Suppressor macrophage (primary cell): ENCODE measurements at regions not wholly inside any gene's neighbourhood (a gene's known extent, or its start where the extent isn't known, plus 50 kb on each side); places are given as distances from the start of the nearest gene placed in this dataset.
"Not testable (repeated sequence)": the region's sequence is repeated elsewhere in the genome, so short reads cannot be mapped to it uniquely, and the experiment has no call there.

ENCODE experiments used
- DNase-seq, 4 experiments: peaks; one replicate each; pipeline ENCODE4 v3.0.0-alpha.2; 2020 to 2022

DNA sequence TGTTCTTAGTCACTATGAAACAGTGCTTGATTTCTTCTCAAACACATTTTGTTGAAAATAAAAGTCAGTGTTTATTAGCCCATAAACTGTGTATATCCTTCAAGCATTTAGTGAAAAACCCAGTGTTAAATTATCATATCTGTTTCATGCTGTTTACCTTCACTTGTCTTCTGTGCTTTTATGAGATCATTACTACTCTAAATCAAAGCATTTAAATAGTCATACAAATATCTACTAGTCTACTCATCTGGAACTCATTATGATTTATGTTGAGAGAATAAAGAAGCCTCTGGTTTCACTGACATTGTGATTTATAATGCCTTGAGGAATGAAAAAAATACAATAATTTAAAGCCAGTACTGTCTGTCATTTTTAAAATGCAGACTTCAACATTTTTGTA is 366.5 kb downstream of the SLCO4C1 start:
- no peak for DNase-seq

GRCh38 chr5:101917166-101917565 is 378.9 kb downstream of the SLCO4C1 start:
- no peak for DNase-seq

DNA sequence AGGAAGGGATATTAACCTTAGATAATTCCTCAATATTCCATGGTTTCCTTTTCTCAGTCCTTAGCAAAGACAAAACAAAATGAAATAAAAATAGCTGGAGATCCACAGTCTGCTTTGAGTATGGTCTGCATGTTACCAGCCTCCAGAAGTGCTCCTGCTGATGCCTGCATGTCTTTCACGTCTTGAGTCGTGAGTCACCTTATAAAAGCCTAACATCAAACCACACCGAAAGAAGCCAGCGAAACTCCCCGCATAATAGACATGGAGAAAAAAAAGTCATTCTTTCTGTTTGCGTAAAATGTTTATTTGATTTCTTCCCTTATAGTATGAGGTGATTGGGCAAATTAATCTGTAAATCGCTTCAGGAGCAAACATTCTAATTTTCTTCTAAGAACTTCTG is 380.5 kb downstream of the SLCO4C1 start:
- DNase-seq = no peak

DNA sequence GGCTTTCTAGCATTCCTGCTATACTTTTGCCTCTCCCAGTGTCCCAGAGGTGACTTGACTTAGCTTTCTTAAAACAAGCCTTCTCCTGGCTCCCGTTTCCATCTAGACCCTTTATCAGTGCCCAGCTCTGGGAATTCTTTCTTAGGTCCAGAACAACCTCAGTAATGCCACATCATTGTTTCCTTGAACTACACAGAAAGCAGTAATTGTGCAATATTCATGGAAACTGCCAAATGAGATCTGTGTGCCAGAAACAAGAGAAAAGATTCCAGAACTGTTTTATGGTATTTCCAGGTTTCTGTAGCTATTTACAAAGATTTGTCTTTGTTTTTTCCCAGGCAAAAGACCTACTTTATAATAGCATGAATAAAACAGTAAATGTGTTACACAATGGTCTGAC is 391.3 kb downstream of the SLCO4C1 start:
- DNase-seq = no peak

DNA sequence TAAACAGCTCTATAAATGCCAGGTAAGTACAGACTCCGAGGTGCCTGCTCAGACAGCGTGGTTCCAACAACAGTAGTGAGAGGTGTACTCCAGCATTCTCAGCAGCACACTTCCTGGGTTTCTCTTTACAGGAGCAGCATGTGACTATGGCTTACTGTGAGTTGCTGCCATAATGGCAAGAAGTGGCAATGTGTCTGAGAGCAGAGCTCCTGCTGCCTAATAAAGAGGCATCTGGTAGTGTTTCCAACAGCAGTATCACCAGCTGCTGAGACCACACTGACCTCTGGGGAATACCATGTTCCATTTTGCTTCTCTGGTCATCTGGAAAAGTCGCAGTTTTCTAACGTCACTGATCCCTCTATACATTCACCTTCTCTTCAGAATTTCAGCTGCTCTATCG is 398.2 kb downstream of the SLCO4C1 start:
- peak in 1 of 4 experiments; percentile 1 for DNase-seq

DNA sequence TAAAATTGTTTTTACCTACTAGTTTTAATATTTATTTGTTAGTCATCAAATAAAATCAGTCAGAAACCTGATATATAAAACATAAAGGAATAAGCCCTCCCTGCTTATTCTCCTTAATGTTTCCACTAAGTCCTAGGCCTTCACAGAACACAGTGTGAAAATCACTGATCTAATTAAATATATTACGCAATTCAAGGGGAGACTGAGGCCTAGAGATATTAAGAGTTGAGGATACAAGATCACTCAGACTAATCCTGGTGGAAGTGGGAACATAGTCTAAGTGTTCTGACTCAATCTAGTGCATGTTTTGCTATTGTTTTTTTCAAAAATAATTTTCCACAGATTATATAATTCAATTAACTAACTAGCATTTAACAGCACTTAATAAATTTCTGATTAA is 401.1 kb downstream of the SLCO4C1 start:
- no peak for DNase-seq

GRCh38 chr5:101878190-101878589 is 417.9 kb downstream of the SLCO4C1 start:
- no peak for DNase-seq

DNA sequence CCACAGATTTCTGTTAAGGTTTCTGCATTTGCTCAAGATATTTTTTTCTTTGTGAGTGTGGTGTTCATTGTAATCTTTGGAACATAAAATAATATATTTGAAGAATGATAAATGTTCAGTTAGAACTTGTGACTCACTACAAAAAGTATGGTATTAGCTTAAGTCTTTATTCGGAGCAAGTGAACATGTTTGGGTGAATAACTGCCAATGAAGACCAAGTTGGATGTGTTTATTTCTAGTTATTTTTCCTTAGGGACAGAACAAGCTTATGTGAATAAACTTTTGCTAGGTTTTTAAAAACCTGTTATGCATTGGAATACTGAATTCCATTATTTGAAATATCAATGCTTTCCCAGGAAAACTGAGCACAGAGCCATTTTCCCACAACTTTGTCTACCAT is 418.6 kb downstream of the SLCO4C1 start:
- DNase-seq = no peak

GRCh38 chr5:101866473-101866872 is 429.6 kb downstream of the SLCO4C1 start:
- DNase-seq = no peak

GRCh38 chr5:101860563-101860962 is 435.5 kb downstream of the SLCO4C1 start:
- no peak for DNase-seq

- DNase-seq = no peak
Measured at GRCh38 chr5:101860145-101860544, 435.9 kb downstream of the SLCO4C1 start.

GRCh38 chr5:101846496-101846895 is 449.6 kb downstream of the SLCO4C1 start:
- DNase-seq = no peak

DNA sequence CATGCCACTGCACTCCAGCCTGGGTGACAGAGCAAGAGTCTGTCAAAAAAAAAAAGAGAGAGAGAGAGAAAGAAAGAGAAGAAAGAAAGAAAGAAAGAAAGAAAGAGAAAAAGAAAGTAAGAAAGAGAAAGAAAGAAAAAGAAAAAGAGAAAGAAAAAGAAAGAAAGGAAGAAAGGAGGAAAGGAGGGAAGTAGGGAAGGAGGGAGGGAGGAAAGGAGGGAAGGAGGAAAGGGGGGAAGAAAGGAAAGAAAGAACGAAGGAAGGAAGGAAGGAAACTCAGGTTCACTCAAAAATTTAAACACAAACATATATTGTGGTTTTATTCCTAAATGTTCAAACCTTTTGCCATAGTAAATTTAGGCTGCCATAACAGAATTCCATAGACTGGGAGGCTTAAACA is 453.0 kb downstream of the SLCO4C1 start:
- no peak for DNase-seq

GRCh38 chr5:101838435-101838834 is 457.6 kb downstream of the SLCO4C1 start:
- DNase-seq = no peak

GRCh38 chr5:101829255-101829654 is 466.8 kb downstream of the SLCO4C1 start:
- DNase-seq = no peak

DNA sequence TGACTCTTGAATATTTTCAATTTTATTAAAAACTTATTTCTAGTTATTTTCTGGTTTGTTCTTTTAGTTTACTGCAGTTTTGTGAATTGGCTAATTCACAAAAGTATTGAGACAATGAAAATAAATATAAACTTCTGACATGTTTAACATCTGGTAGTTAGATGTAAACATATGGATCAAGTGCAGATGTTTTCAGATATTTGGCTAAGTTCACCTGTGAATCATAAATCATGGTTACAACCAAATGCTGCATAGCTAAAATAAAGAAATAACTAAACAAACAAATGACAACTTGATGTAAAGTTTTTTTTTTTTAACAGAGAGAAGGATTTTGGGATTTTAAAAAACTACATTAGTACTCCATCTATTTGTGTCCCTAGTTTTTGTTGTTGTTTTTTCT is 484.6 kb downstream of the SLCO4C1 start:
- no peak for DNase-seq

- no peak for DNase-seq
Measured at GRCh38 chr5:101806410-101806809, 489.7 kb downstream of the SLCO4C1 start.

DNA sequence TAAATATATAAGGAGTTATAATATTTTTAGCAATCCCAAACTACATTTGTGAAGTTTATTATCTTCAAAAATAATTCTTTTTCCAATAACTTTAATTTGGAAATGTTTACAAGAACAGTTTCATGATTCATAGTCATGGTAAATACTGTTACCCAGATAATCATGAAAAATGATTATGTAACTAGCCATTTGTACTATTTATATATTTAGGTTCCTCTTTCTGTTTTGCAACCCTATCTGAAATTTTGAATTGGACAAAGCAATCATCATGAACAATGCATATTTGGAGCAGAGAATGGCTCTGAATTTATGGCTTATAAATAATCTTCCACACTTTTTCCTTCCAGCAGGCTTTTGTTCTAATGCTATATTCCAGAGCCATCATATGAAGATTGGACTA is 499.7 kb downstream of the SLCO4C1 start:
- peak; percentile 5 to 84 (median 47) for DNase-seq

- no peak for DNase-seq
Measured at GRCh38 chr5:101788797-101789196, 507.3 kb downstream of the SLCO4C1 start.

GRCh38 chr5:101785090-101785489 is 511.0 kb downstream of the SLCO4C1 start:
- DNase-seq = no peak

- DNase-seq = no peak
Measured at GRCh38 chr5:101783241-101784013, 512.7 kb downstream of the SLCO4C1 start.

DNA sequence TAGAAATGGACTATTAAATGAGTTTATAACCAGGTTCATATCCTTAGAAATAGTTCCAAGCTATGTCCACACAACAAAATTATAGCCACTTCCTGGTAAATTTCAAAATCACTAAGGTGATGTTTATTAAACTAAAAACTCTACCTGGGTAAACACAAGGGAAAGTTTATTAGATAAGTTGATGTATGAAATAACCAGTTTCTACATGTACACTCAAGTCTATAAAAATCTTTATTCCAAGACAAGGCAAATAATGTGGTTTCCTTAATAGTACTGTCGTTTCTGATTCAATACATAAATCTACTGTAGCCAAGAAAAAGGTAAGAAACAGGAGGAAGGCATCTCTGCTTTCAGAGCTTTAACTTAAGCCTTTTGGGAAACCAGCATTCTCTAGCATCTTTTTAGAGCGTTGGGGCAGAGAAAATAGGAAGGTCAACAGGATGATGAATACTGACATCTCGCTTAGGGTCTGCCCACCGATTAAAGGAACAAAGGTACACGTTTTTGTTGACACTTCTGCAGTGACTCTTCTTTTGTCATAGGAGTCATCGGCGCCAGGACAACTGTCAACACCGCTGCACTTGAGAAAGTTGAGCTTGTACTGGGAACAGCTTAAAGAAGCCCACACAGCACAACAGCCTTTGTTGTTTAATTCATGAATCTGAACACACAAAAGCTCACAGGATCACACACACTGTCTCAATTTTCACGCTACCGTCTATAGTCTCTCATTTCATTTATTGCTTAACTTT is 513.6 kb downstream of the SLCO4C1 start:
- no peak for DNase-seq

- DNase-seq = no peak
Measured at GRCh38 chr5:101751105-101751504, 545.0 kb downstream of the SLCO4C1 start.

- not testable (repeated sequence) for DNase-seq
Measured at GRCh38 chr5:101743000-101743399, 553.1 kb downstream of the SLCO4C1 start.
